ENCODE measurements at regions not wholly inside any gene's neighbourhood (a gene's known extent, or its start where the extent isn't known, plus 50 kb on each side); places are given as distances from the start of the nearest gene placed in this dataset.

DNA sequence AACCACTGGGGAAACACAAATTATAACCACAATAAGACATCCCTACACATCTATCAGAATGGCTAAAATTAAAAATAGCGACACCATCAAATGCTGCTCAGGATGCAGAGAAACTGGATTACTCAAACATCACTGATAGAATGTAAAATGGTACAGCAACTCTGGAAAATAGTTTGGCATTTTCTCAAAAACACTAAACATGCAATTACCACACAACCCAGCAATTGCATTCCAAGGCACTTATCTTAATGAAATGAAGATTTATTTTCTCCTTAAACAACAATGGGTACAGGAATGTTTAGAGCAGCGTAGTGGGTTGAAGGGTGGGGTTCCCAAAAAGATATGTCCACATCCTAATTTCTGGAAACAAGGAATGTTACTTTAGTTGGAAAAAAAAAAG is 309.0 kb upstream of the PMFBP1 start:
- TF ChIP-seq, protein P1, sequence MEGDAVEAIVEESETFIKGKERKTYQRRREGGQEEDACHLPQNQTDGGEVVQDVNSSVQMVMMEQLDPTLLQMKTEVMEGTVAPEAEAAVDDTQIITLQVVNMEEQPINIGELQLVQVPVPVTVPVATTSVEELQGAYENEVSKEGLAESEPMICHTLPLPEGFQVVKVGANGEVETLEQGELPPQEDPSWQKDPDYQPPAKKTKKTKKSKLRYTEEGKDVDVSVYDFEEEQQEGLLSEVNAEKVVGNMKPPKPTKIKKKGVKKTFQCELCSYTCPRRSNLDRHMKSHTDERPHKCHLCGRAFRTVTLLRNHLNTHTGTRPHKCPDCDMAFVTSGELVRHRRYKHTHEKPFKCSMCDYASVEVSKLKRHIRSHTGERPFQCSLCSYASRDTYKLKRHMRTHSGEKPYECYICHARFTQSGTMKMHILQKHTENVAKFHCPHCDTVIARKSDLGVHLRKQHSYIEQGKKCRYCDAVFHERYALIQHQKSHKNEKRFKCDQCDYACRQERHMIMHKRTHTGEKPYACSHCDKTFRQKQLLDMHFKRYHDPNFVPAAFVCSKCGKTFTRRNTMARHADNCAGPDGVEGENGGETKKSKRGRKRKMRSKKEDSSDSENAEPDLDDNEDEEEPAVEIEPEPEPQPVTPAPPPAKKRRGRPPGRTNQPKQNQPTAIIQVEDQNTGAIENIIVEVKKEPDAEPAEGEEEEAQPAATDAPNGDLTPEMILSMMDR (IDR thresholded peaks at IDR 0.05) = no peak
- no peak for TF ChIP-seq POLR2A (IDR thresholded peaks at IDR 0.05)
